Neuronal stem cell (in vitro differentiated cells): ENCODE measurements at regions not wholly inside any gene's neighbourhood (a gene's known extent, or its start where the extent isn't known, plus 50 kb on each side); places are given as distances from the start of the nearest gene placed in this dataset.

ENCODE experiments used
- DNase-seq: peaks from one replicate; pipeline ENCODE4 v3.0.0-alpha.2; 2013; ENCODE audit warnings: low spot score
- H2AFZ ChIP-seq: one replicate; pipeline ENCODE4 v1.6.1; 2013; ENCODE audit warnings: mild to moderate bottlenecking, low read length, inconsistent platforms
- H2AK5ac ChIP-seq: 2 replicates; pipeline ENCODE4 v1.6.1; 2013; ENCODE audit warnings: low read depth, mild to moderate bottlenecking, inconsistent platforms, low read length, moderate library complexity, mixed read lengths
- H2BK120ac ChIP-seq: 2 replicates; pipeline ENCODE4 v1.6.1; 2013; ENCODE audit warnings: low read depth, mild to moderate bottlenecking, inconsistent platforms, low read length, moderate library complexity, mixed read lengths
- H2BK12ac ChIP-seq: one replicate; pipeline ENCODE4 v1.6.1; 2013; ENCODE audit warnings: low read length, inconsistent platforms
- H2BK15ac ChIP-seq: 2 replicates; pipeline ENCODE4 v1.6.1; 2013; ENCODE audit warnings: mild to moderate bottlenecking, low read length, inconsistent platforms, mixed read lengths
- H2BK5ac ChIP-seq: one replicate; pipeline ENCODE4 v1.6.1; 2013; ENCODE audit warnings: inconsistent platforms, mild to moderate bottlenecking, low read length, moderate library complexity
- H3K14ac ChIP-seq: one replicate; pipeline ENCODE4 v1.6.1; 2013; ENCODE audit warnings: low read length, inconsistent platforms
- H3K18ac ChIP-seq: 2 replicates; pipeline ENCODE4 v1.6.1; 2013; ENCODE audit warnings: low read length, inconsistent platforms
- H3K23ac ChIP-seq: 2 replicates; pipeline ENCODE4 v1.6.1; 2013; ENCODE audit warnings: low read depth, mild to moderate bottlenecking, mixed read lengths, low read length, inconsistent platforms; ENCODE audit not compliant: poor library complexity
- H3K27ac ChIP-seq: replicated peaks from 3 replicates; pipeline ENCODE4 v1.5.1; 2013; ENCODE audit warnings: low read length, inconsistent platforms
- H3K27me3 ChIP-seq, 3 experiments: 2 replicates each; pipeline ENCODE4 v1.6.1; 2013; ENCODE audit warnings: low read length in 3 of 3, mild to moderate bottlenecking in 2 of 3, inconsistent platforms in 1 of 3, low read depth in 1 of 3, mixed read lengths in 1 of 3, moderate library complexity in 1 of 3; ENCODE audit not compliant: control insufficient read depth in 3 of 3, insufficient read depth in 3 of 3
- H3K36me3 ChIP-seq, 2 donors: replicated peaks in 1 of 2; 2 replicates each; pipeline ENCODE4 v1.6.1; 2013; ENCODE audit warnings: low read length in 2 of 2; ENCODE audit not compliant: control insufficient read depth in 2 of 2, insufficient read depth in 2 of 2
- H3K4ac ChIP-seq: 2 replicates; pipeline ENCODE4 v1.6.1; 2013; ENCODE audit warnings: inconsistent platforms, mild to moderate bottlenecking, low read length, moderate library complexity
- H3K4me1 ChIP-seq, 2 donors: 1 replicate in 1 of 2; 2 replicates in 1 of 2; pipeline ENCODE4 v1.6.1; 2013; ENCODE audit warnings: low read length in 2 of 2, low read depth in 1 of 2; ENCODE audit not compliant: control insufficient read depth in 2 of 2, insufficient read depth in 1 of 2
- H3K4me2 ChIP-seq: one replicate; pipeline ENCODE4 v1.6.1; 2013; ENCODE audit warnings: mild to moderate bottlenecking, low read length, inconsistent platforms; ENCODE audit not compliant: insufficient read depth, poor library complexity, severe bottlenecking
- H3K4me3 ChIP-seq, 2 donors: 2 replicates each; pipeline ENCODE4 v1.5.1; 2013; ENCODE audit warnings: low read length in 2 of 2, mild to moderate bottlenecking in 2 of 2, inconsistent platforms in 1 of 2, moderate library complexity in 1 of 2
- H3K79me1 ChIP-seq: one replicate; pipeline ENCODE4 v1.6.1; 2013; ENCODE audit warnings: low read depth, mild to moderate bottlenecking, inconsistent platforms, low read length, moderate library complexity
- H3K9ac ChIP-seq: one replicate; pipeline ENCODE4 v1.6.1; 2013; ENCODE audit warnings: mild to moderate bottlenecking, low read depth, low read length, inconsistent platforms; ENCODE audit not compliant: poor library complexity
- H3K9me3 ChIP-seq, 2 donors: replicated peaks in 1 of 2; 2 replicates each; pipeline versions ENCODE3 to v1.6.1; 2013; ENCODE audit warnings: low read length in 2 of 2, mild to moderate bottlenecking in 2 of 2, inconsistent platforms in 1 of 2, low read depth in 1 of 2, mixed read lengths in 1 of 2, moderate library complexity in 1 of 2; ENCODE audit not compliant: control insufficient read depth in 2 of 2, insufficient read depth in 1 of 2
- H4K8ac ChIP-seq: one replicate; pipeline ENCODE4 v1.6.1; 2013; ENCODE audit warnings: low read depth, mild to moderate bottlenecking, inconsistent platforms, low read length, moderate library complexity
- H4K91ac ChIP-seq: one replicate; pipeline ENCODE4 v1.6.1; 2013; ENCODE audit warnings: low read length, low read depth, mild to moderate bottlenecking, inconsistent platforms; ENCODE audit not compliant: poor library complexity
- WGBS, 2 donors: extraction: QIAGEN DNeasy Blood & Tissue Kit; methylation state at CpG; one replicate each; pipeline ENCODE4 v1.1.7; 2013; ENCODE audit warnings: missing lambda C conversion rate in 2 of 2, mixed read lengths in 1 of 2; ENCODE audit not compliant: insufficient read length in 2 of 2, insufficient replicate concordance in 1 of 2; ENCODE audit errors: extremely low coverage in 2 of 2; 5-methylcytosine and 5-hydroxymethylcytosine counted together

DNA sequence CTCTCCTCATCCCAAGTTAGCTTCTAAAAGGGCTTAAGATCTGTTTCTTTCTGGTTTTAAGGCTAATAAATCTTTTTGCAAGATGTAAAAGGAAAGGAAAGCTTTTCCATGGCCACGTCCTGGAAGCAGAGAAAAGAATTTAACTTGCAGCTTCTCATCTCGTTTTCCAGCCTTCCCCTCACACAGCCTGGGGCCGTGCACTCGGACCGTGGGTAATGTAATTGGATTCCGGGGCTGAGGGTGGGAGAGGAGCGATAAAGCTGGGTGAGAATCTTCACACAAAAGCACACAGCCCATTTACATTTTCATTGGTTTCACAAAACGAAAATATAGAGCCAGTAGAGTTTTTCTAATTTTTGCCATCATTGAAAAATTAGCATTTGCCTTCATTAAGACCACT lies 91.2 kb downstream of the IRX2 start:
- Histone ChIP-seq H3K4me2 (no peak overlapping the region), H4K8ac (no peak overlapping the region), H3K27me3 (no peaks in the 10 kb centered on the region), H2BK15ac (no peak overlapping the region), H3K36me3 (no peaks in the 10 kb centered on the region), H2BK5ac (no peak overlapping the region), H2AFZ (peak overlapping the region; percentile 73), H3K4me1 (peaks cover 0 to 4% of the 10 kb centered on the region in 2 donors), H2AK5ac (no peak overlapping the region), H2BK12ac (no peak overlapping the region), H3K9ac (no peak overlapping the region), H3K9me3 (peaks cover 0 to 2% of the 10 kb centered on the region in 2 donors), H3K4ac (no peak overlapping the region), H3K14ac (no peak overlapping the region), H3K23ac (no peak overlapping the region), H3K79me1 (no peaks in the 10 kb centered on the region), H3K27ac (no peak overlapping the region), H3K18ac (no peak overlapping the region), H2BK120ac (no peak overlapping the region), H4K91ac (no peak overlapping the region), H3K4me3 (no peak overlapping the region)
- DNase-seq = no peak
- no CpG with 5 or more reads among the region's 8 CpGs for WGBS, 2 donors

DNA sequence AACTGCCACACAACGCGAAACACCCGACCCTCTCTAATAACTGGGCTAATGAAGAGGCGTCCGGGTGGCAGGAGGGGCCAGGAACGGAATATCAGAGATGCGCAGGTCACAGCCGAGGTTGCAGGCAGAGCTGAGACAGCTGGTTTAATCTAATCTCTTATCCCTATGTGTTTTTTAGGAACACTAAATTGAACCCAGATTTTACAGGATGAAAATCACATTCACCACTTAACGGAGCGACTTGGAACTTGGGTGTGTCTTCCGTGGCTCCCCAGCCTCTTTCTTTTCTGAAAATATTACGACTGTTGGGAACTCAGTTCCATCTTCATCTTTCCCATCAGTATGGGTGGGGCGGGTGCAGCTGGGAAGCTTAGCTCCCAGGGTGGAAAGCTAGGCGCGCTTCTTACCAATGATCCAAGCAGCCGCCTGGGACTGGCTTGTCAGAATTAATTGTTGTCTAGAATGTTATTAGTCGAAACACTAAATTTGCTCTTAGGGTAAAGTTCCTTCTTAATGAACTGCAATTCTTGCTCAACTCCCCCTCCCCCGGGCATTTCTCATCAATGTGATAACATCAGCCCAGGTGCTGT lies 92.5 kb downstream of the IRX2 start:
- Histone ChIP-seq H3K27me3 (no peaks in the 10 kb centered on the region), H4K8ac (no peak overlapping the region), H3K9me3 (peaks cover 0 to 2% of the 10 kb centered on the region in 2 donors), H2BK120ac (no peak overlapping the region), H2BK5ac (no peak overlapping the region), H3K18ac (no peak overlapping the region), H2BK12ac (no peak overlapping the region), H3K4me3 (no peak overlapping the region), H3K79me1 (no peaks in the 10 kb centered on the region), H2AFZ (no peak overlapping the region), H4K91ac (no peak overlapping the region), H3K4me2 (no peak overlapping the region), H3K23ac (no peak overlapping the region), H3K9ac (no peak overlapping the region), H3K27ac (no peak overlapping the region), H3K4me1 (peaks cover 0 to 4% of the 10 kb centered on the region in 2 donors), H3K4ac (no peak overlapping the region), H3K14ac (no peak overlapping the region), H2BK15ac (no peak overlapping the region), H2AK5ac (no peak overlapping the region), H3K36me3 (no peaks in the 10 kb centered on the region)
- WGBS, 2 donors = no CpG with 5 or more reads among the region's 18 CpGs
- no peak for DNase-seq

DNA sequence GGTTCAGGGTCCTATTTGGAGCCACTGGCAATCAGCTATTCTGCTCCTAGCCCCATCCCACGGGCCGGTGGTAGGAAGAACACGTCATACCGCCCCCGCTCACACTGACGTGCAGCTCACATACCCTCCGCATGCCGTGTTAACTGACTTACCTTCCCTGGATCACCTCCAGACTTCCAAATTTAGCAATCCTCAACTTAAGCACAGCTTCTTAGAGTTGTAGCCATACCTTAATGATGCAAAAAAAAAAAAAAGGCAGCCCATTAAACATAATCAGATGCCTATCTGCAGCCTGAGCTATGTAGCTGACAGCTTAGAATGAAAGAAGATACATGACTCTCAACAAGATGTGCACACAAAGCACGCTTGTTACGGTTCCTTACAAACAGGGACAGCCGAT lies 93.0 kb downstream of the IRX2 start:
- Histone ChIP-seq H2AK5ac (no peak overlapping the region), H2BK120ac (no peak overlapping the region), H3K27ac (no peak overlapping the region), H2BK12ac (no peak overlapping the region), H4K91ac (no peak overlapping the region), H3K4me2 (no peak overlapping the region), H3K18ac (no peak overlapping the region), H2BK15ac (no peak overlapping the region), H4K8ac (no peak overlapping the region), H2AFZ (no peak overlapping the region), H3K9ac (no peak overlapping the region), H3K23ac (no peak overlapping the region), H2BK5ac (no peak overlapping the region), H3K79me1 (no peaks in the 10 kb centered on the region), H3K27me3 (no peaks in the 10 kb centered on the region), H3K14ac (no peak overlapping the region), H3K4ac (no peak overlapping the region), H3K4me3 (no peak overlapping the region), H3K36me3 (no peaks in the 10 kb centered on the region), H3K9me3 (peaks cover 0 to 2% of the 10 kb centered on the region in 2 donors), H3K4me1 (peaks cover 0 to 4% of the 10 kb centered on the region in 2 donors)
- DNase-seq = no peak
- no CpG with 5 or more reads among the region's 11 CpGs for WGBS, 2 donors

GRCh38 chr5:2657151-2657550 lies 94.3 kb downstream of the IRX2 start:
- peak overlapping the region; percentile 23 for H3K18ac ChIP-seq
- no peak overlapping the region for H3K23ac ChIP-seq
- H4K8ac ChIP-seq = no peak overlapping the region
- no peak overlapping the region for H3K14ac ChIP-seq
- H3K9ac ChIP-seq = no peak overlapping the region
- no peak overlapping the region for H2BK12ac ChIP-seq
- DNase-seq = no peak
- no peak overlapping the region for H4K91ac ChIP-seq
- no peak overlapping the region for H2BK5ac ChIP-seq
- no peak overlapping the region for H2AFZ ChIP-seq
- no peaks in the 10 kb centered on the region for H3K9me3 ChIP-seq
- no peak overlapping the region for H3K4ac ChIP-seq
- H3K4me2 ChIP-seq = no peak overlapping the region
- no peaks in the 10 kb centered on the region for H3K79me1 ChIP-seq
- peaks cover 0 to 4% of the 10 kb centered on the region in 2 donors for H3K4me1 ChIP-seq
- H2AK5ac ChIP-seq = no peak overlapping the region
- no peak overlapping the region for H2BK15ac ChIP-seq
- no peaks in the 10 kb centered on the region for H3K36me3 ChIP-seq
- WGBS, 2 donors = no CpG with 5 or more reads among the region's 13 CpGs
- no peaks in the 10 kb centered on the region for H3K27me3 ChIP-seq
- no peak overlapping the region for H3K4me3 ChIP-seq
- H3K27ac ChIP-seq = no peak overlapping the region
- no peak overlapping the region for H2BK120ac ChIP-seq
